GM12878 (cell line): ENCODE measurements at regions not wholly inside any gene's neighbourhood (a gene's known extent, or its start where the extent isn't known, plus 50 kb on each side); places are given as distances from the start of the nearest gene placed in this dataset.

Experiments used
- ATAC-seq: fragments of 200-7000 bp; cut with Tn5 transposase; 3 replicates; pipeline ENCODE4 v1.9.1; 2020; ENCODE audit warnings: mild to moderate bottlenecking, moderate library complexity
- BruUV-seq: library from RNA; stranded (reverse); fragments of 400-500 nt; replicated peaks from 2 replicates; lab custom pipeline; 2021; lab: Mats Ljungman, UMichigan
- CTCF ChIA-PET: fragments of 300-600 bp; sonication (Branson Sonifier 250); formaldehyde crosslinking; extraction: SDS; loops from one replicate; lab custom pipeline; 2021; ENCODE audit warnings: inconsistent platforms; lab: Yijun Ruan, JAX
- POLR2A ChIA-PET: fragments of 350-600 bp; formaldehyde crosslinking; extraction: SDS; loops from one replicate; lab custom pipeline; 2021; ENCODE audit warnings: inconsistent platforms; lab: Charles Lee
- RAD21 ChIA-PET: fragments of 300-600 bp; sonication (Branson Sonifier 250); formaldehyde crosslinking; loops from one replicate; lab custom pipeline; 2023; ENCODE audit warnings: antibody characterized with exemption; ENCODE audit not compliant: unreplicated experiment; lab: Charles Lee
- SMC1A ChIA-PET: fragments of 300-600 bp; sonication (Branson Sonifier 250); formaldehyde crosslinking; loops from one replicate; lab custom pipeline; 2023; ENCODE audit not compliant: unreplicated experiment, uncharacterized antibody; lab: Charles Lee
- DNase-seq: peaks from one replicate; pipeline ENCODE4 v3.0.0-alpha.2; 2011; ENCODE audit warnings: low read depth, low spot score
- FAIRE-seq: peaks from 3 replicates; lab custom pipeline; 2011; peaks lifted over from hg19 to GRCh38; lab: Jason Lieb, UNC
- H2AFZ ChIP-seq: 2 replicates; pipeline ENCODE4 v1.6.0; 2011; ENCODE audit warnings: low read depth, low read length, control low read depth; ENCODE audit not compliant: control insufficient read depth
- H3K27ac ChIP-seq: 2 replicates; pipeline ENCODE4 v1.5.1; 2011; ENCODE audit warnings: control low read depth; ENCODE audit not compliant: control insufficient read depth, insufficient read depth
- H3K27me3 ChIP-seq, 2 experiments: replicated peaks in 1 of 2; 2 replicates each; pipeline versions ENCODE4 v1.6.0 to v1.6.1; 2011; ENCODE audit warnings: low read length in 1 of 2; ENCODE audit not compliant: control insufficient read depth in 2 of 2, insufficient read depth in 2 of 2
- H3K36me3 ChIP-seq, 2 experiments: 2 replicates each; pipeline ENCODE4 v1.5.1; 2011; ENCODE audit warnings: low read length in 1 of 2; ENCODE audit not compliant: control insufficient read depth in 2 of 2, insufficient read depth in 2 of 2
- H3K4me1 ChIP-seq: 2 replicates; pipeline ENCODE4 v1.6.1; 2011; ENCODE audit warnings: mild to moderate bottlenecking, low read length, moderate library complexity, mixed read lengths; ENCODE audit not compliant: control insufficient read depth, insufficient read depth
- H3K4me2 ChIP-seq: 2 replicates; pipeline ENCODE4 v1.6.0; 2011; ENCODE audit warnings: control low read depth; ENCODE audit not compliant: control insufficient read depth, insufficient read depth
- H3K4me3 ChIP-seq: fragments of 200-600 bp; sonication (generic); 2 replicates; pipeline ENCODE4 v1.5.1; 2016
- H3K79me2 ChIP-seq: 2 replicates; pipeline ENCODE4 v1.6.0; 2011; ENCODE audit warnings: low read length; ENCODE audit not compliant: control insufficient read depth, insufficient read depth
- H3K9ac ChIP-seq: 2 replicates; pipeline ENCODE4 v1.8.0; 2011; ENCODE audit warnings: low read length, control low read depth, mixed read lengths; ENCODE audit not compliant: control insufficient read depth, insufficient read depth
- H3K9me3 ChIP-seq: replicated peaks from 3 replicates; pipeline ENCODE4 v1.5.1; 2011; ENCODE audit warnings: mild to moderate bottlenecking, low read length; ENCODE audit not compliant: control insufficient read depth, insufficient read depth
- H4K20me1 ChIP-seq: 2 replicates; pipeline ENCODE4 v1.6.0; 2011; ENCODE audit not compliant: control insufficient read depth, insufficient read depth
- BMI1 ChIP-seq: fragments of 450-650 bp; IDR thresholded peaks from 2 replicates; pipeline ENCODE4 v1.6.1; 2016; ENCODE audit warnings: mild to moderate bottlenecking, moderate library complexity, borderline replicate concordance
- HCFC1 ChIP-seq: fragments of 150-350 bp; IDR thresholded peaks from 2 replicates; pipeline ENCODE4 v1.6.1; 2014; ENCODE audit warnings: low read length
- HDAC6 ChIP-seq: fragments of 200-600 bp; sonication (generic); IDR thresholded peaks from one replicate; pipeline ENCODE4 v1.8.0; 2017; ENCODE audit warnings: antibody characterized with exemption; ENCODE audit not compliant: unreplicated experiment
- IRF4 ChIP-seq: IDR thresholded peaks from 2 replicates; pipeline ENCODE4 v1.6.1; 2011; ENCODE audit warnings: low read depth, low read length
- KLF5 ChIP-seq: fragments of 450-650 bp; IDR thresholded peaks from 2 replicates; pipeline ENCODE4 v1.6.1; 2014; ENCODE audit warnings: mild to moderate bottlenecking; ENCODE audit not compliant: partially characterized antibody
- NFYA ChIP-seq: IDR thresholded peaks from 2 replicates; pipeline ENCODE4 v1.6.1; 2011; ENCODE audit warnings: low read depth, mild to moderate bottlenecking, low read length, improper control_type of control experiment, borderline replicate concordance
- NR2C2 ChIP-seq: IDR thresholded peaks from 2 replicates; pipeline ENCODE4 v1.6.1; 2011; ENCODE audit warnings: borderline replicate concordance, low read depth; ENCODE audit not compliant: control insufficient read depth, insufficient read length
- NR2F1 ChIP-seq: fragments of 450-650 bp; conservative IDR thresholded peaks from 2 replicates; pipeline ENCODE4 v1.6.1; 2017; ENCODE audit warnings: mild to moderate bottlenecking
- RB1 ChIP-seq: fragments of 450-650 bp; formaldehyde crosslinking; IDR thresholded peaks from 2 replicates; pipeline ENCODE4 v1.6.1; 2017; ENCODE audit warnings: mild to moderate bottlenecking, borderline replicate concordance
- RCOR1 ChIP-seq: conservative IDR thresholded peaks from 2 replicates; pipeline ENCODE4 v1.6.1; 2012; ENCODE audit warnings: low read depth, low read length, improper control_type of control experiment
- RFX5 ChIP-seq: IDR thresholded peaks from 2 replicates; pipeline ENCODE4 v1.6.1; 2011; ENCODE audit warnings: low read depth, low read length, improper control_type of control experiment
- SIX5 ChIP-seq: IDR thresholded peaks from 2 replicates; pipeline ENCODE4 v1.6.1; 2011; ENCODE audit warnings: mild to moderate bottlenecking, low read depth, low read length, moderate library complexity; ENCODE audit not compliant: severe bottlenecking
- SMAD1 ChIP-seq: fragments of 450-650 bp; IDR thresholded peaks from 2 replicates; pipeline ENCODE4 v1.6.1; 2018; ENCODE audit warnings: mild to moderate bottlenecking, low read depth; ENCODE audit not compliant: partially characterized antibody
- TCF12 ChIP-seq: IDR thresholded peaks from 2 replicates; pipeline ENCODE4 v1.6.1; 2011; ENCODE audit warnings: low read depth, mild to moderate bottlenecking, low read length
- TCF3 ChIP-seq: IDR thresholded peaks from 2 replicates; pipeline ENCODE4 v1.6.1; 2012; ENCODE audit warnings: low read depth, mild to moderate bottlenecking, low read length, borderline replicate concordance; ENCODE audit not compliant: insufficient read depth
- WRNIP1 ChIP-seq: IDR thresholded peaks from 2 replicates; pipeline ENCODE4 v1.6.1; 2011; ENCODE audit warnings: low read depth, low read length, improper control_type of control experiment, borderline replicate concordance
- ZNF274 ChIP-seq: IDR thresholded peaks from one replicate; pipeline ENCODE4 v1.8.0; 2011; ENCODE audit not compliant: insufficient read length, insufficient read depth
- whole genome bisulfite sequencing: methylation state at CpG from one replicate; pipeline ENCODE4 v1.1.6; 2016; ENCODE audit warnings: low lambda C conversion rate; ENCODE audit not compliant: insufficient replicate concordance, insufficient coverage; ENCODE audit errors: missing lambda C conversion rate; 5-methylcytosine and 5-hydroxymethylcytosine counted together
- in situ Hi-C: fragments of 300-500 bp; cut with MboI; formaldehyde crosslinking; loops from 9 replicates; pipeline ENCODE4 v1.14.3; 2018; ENCODE audit warnings: mixed read lengths
- intact Hi-C: fragments of 100-400 bp; cut with micrococcal nuclease; formaldehyde crosslinking; loops from one replicate; pipeline ENCODE4 v1.14.2; 2022; ENCODE audit not compliant: unreplicated experiment
- TF ChIP-seq, protein P1 (sequence below): fragments of 450-650 bp; IDR thresholded peaks from 2 replicates; pipeline ENCODE4 v1.6.1; 2017; ENCODE audit warnings: low read depth, mild to moderate bottlenecking, moderate library complexity
- TF ChIP-seq, protein P2 (sequence below): fragments of 450-650 bp; IDR thresholded peaks from 2 replicates; pipeline ENCODE4 v1.6.1; 2014; ENCODE audit warnings: mild to moderate bottlenecking

DNA sequence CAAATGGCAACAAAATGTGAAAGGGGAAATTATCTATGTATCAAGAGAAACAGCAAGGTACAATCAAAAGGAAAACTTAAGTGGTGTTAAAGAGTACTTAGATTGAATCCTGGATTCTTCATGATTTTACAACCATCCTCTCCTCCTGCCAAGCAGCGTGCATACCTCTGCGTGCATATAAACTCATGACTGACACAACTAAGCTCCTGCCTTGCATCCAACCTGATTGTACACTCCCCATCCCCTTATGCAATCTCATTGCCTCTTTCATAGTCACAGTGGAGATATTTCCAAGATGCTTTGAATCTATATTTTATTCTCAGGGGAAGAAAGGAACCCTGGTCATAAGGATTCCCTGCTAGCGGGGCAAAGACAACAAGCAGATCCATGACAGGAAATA lies 499.9 kb downstream of the KCTD12 start:
- no peak overlapping the region for H3K27ac ChIP-seq
- no peaks in the 10 kb centered on the region for H3K4me1 ChIP-seq
- no peak overlapping the region for H3K9ac ChIP-seq
- POLR2A ChIA-PET = no interaction called here
- H3K9me3 ChIP-seq = no peaks in the 10 kb centered on the region
- DNase-seq (no peak), FAIRE-seq (no peak), ATAC-seq (no peak)
- WGBS = 14% methylated on average over 3 of the region's 3 CpGs
- H3K79me2 ChIP-seq = no peaks in the 10 kb centered on the region
- CTCF ChIA-PET = interaction anchor here (0.7 kb wide), 1 partner anchor 50 kb away, joined by 3 read pairs; no protein-coding TSS in a partner anchor
- SMC1A ChIA-PET = no interaction called here
- H2AFZ ChIP-seq = no peak overlapping the region
- no peak overlapping the region for H3K4me3 ChIP-seq
- TF ChIP-seq WRNIP1 (no peak), TCF3 (no peak), SMAD1 (no peak), TCF12 (no peak), NFYA (no peak), IRF4 (no peak), BMI1 (no peak), HCFC1 (no peak), HDAC6 (no peak), KLF5 (no peak), SIX5 (no peak), ZNF274 (no peak), NR2F1 (no peak), RFX5 (no peak), RCOR1 (no peak), RB1 (no peak), NR2C2 (no peak)
- TF ChIP-seq, protein P1, sequence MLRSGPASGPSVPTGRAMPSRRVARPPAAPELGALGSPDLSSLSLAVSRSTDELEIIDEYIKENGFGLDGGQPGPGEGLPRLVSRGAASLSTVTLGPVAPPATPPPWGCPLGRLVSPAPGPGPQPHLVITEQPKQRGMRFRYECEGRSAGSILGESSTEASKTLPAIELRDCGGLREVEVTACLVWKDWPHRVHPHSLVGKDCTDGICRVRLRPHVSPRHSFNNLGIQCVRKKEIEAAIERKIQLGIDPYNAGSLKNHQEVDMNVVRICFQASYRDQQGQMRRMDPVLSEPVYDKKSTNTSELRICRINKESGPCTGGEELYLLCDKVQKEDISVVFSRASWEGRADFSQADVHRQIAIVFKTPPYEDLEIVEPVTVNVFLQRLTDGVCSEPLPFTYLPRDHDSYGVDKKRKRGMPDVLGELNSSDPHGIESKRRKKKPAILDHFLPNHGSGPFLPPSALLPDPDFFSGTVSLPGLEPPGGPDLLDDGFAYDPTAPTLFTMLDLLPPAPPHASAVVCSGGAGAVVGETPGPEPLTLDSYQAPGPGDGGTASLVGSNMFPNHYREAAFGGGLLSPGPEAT = no peak
- TF ChIP-seq, protein P2, sequence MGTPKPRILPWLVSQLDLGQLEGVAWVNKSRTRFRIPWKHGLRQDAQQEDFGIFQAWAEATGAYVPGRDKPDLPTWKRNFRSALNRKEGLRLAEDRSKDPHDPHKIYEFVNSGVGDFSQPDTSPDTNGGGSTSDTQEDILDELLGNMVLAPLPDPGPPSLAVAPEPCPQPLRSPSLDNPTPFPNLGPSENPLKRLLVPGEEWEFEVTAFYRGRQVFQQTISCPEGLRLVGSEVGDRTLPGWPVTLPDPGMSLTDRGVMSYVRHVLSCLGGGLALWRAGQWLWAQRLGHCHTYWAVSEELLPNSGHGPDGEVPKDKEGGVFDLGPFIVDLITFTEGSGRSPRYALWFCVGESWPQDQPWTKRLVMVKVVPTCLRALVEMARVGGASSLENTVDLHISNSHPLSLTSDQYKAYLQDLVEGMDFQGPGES = no peak
- in situ Hi-C loops (no loop called here), intact Hi-C loops (no loop called here)
- H3K36me3 ChIP-seq = no peaks in the 10 kb centered on the region
- RAD21 ChIA-PET = no interaction called here
- H4K20me1 ChIP-seq = no peaks in the 10 kb centered on the region
- no peak overlapping the region for H3K4me2 ChIP-seq
- no peaks in the 10 kb centered on the region for H3K27me3 ChIP-seq
- no TSS peak for BruUV-seq
